Testis (tissue), 2 donors: ENCODE measurements at regions not wholly inside any gene's neighbourhood (a gene's known extent, or its start where the extent isn't known, plus 50 kb on each side); places are given as distances from the start of the nearest gene placed in this dataset.

Experiments used
- POLR2A ChIP-seq: fragments of 450-650 bp; IDR thresholded peaks from one replicate; pipeline ENCODE4 v1.6.1; 2017; ENCODE audit warnings: antibody characterized with exemption, mild to moderate bottlenecking, moderate library complexity
- TF ChIP-seq, protein P1 (sequence below), 3 experiments: fragments of 450-650 bp in 2 of 3; fragments of 200-600 bp in 1 of 3; sonication (generic) in 1 of 3; IDR thresholded peaks; one replicate each; pipeline ENCODE4 v1.5.1; 2016 to 2019; ENCODE audit warnings: antibody characterized with exemption in 3 of 3, mild to moderate bottlenecking in 2 of 3, moderate library complexity in 1 of 3

DNA sequence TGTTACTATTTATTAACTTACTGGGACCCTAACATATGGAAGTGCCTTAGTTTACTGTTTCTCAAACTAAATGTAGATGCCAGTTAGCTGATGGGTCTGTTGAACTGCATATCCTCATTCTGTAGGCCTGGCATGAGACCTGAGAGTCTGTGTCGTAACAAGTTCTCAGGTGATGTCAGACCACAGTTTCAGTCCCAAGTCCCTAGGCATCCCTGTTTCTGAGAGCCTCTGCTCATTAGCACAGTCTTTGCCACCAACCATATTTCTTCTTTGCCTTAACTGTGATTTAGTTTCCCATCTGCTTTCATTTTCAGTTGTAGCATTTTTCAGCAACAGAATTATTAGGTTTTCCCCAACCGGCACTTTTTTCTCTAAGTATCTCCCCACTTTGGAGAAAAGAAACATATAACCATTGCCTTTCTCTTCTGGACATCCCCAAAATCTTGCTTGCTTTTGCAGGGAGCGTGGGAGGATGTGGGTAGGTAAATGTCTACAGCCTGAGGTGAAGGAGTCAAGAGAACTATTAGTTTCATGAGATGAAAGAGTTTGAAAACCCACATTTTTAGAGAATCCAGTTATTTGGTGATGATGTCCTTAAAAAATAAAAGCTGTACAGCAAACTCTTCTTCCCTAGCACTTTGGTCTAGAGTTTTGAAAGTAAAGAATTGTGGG lies 74.6 kb downstream of the NUDT12 start:
- TF ChIP-seq, protein P1, sequence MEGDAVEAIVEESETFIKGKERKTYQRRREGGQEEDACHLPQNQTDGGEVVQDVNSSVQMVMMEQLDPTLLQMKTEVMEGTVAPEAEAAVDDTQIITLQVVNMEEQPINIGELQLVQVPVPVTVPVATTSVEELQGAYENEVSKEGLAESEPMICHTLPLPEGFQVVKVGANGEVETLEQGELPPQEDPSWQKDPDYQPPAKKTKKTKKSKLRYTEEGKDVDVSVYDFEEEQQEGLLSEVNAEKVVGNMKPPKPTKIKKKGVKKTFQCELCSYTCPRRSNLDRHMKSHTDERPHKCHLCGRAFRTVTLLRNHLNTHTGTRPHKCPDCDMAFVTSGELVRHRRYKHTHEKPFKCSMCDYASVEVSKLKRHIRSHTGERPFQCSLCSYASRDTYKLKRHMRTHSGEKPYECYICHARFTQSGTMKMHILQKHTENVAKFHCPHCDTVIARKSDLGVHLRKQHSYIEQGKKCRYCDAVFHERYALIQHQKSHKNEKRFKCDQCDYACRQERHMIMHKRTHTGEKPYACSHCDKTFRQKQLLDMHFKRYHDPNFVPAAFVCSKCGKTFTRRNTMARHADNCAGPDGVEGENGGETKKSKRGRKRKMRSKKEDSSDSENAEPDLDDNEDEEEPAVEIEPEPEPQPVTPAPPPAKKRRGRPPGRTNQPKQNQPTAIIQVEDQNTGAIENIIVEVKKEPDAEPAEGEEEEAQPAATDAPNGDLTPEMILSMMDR (IDR thresholded peaks at IDR 0.05), result no peak
- no peak for TF ChIP-seq POLR2A
